ENCODE measurements at regions not wholly inside any gene's neighbourhood (a gene's known extent, or its start where the extent isn't known, plus 50 kb on each side); places are given as distances from the start of the nearest gene placed in this dataset.

GRCh38 chr15:53384417-53384816 lies 375.0 kb downstream of the WDR72 start:
- intact Hi-C loops (cut with DNase I): no loop called here
- Histone ChIP-seq H3K27me3 (no peaks in the 10 kb centered on the region), H3K36me3 (no peaks in the 10 kb centered on the region), H3K4me3 (no peak overlapping the region), H3K27ac (no peak overlapping the region), H3K4me1 (ENCODE audit: insufficient read depth) (no peaks in the 10 kb centered on the region), H3K9me3 (no peaks in the 10 kb centered on the region)
- DNase-seq: no peak
- TF ChIP-seq POLR2A (IDR thresholded peaks at IDR 0.05) (no peak), EP300 (IDR thresholded peaks at IDR 0.05) (no peak), CTCF (IDR thresholded peaks at IDR 0.05) (no peak)
- 48 to 58% (median 51%) methylated on average over 3 of the region's 3 CpGs for WGBS, 3 donors

- Histone ChIP-seq H3K36me3 (no peaks in the 10 kb centered on the region), H3K27me3 (no peaks in the 10 kb centered on the region), H3K4me3 (no peak overlapping the region), H3K4me1 (ENCODE audit: insufficient read depth) (no peaks in the 10 kb centered on the region), H3K9me3 (no peaks in the 10 kb centered on the region), H3K27ac (no peak overlapping the region)
- 47 to 57% (median 48%) methylated on average over 4 of the region's 4 CpGs for WGBS, 3 donors
- intact Hi-C loops (cut with DNase I): no loop called here
- DNase-seq: no peak
- TF ChIP-seq EP300 (IDR thresholded peaks at IDR 0.05): no peak
- TF ChIP-seq CTCF (IDR thresholded peaks at IDR 0.05): no peak
- TF ChIP-seq POLR2A (IDR thresholded peaks at IDR 0.05): no peak
These were observed 381.2 kb downstream of the WDR72 start for GRCh38 chr15:53378096-53378800.

- no peak overlapping the region for H3K4me3 ChIP-seq
These were observed 391.7 kb downstream of the WDR72 start for GRCh38 chr15:53367740-53368139.

GRCh38 chr15:53360881-53361280 lies 398.6 kb downstream of the WDR72 start:
- TF ChIP-seq CTCF (IDR thresholded peaks at IDR 0.05) (no peak), EP300 (IDR thresholded peaks at IDR 0.05) (no peak)
- H3K27ac ChIP-seq: no peak overlapping the region
- intact Hi-C loops (cut with DNase I): no loop called here
- no peaks in the 10 kb centered on the region for H3K9me3 ChIP-seq
- H3K27me3 ChIP-seq: no peaks in the 10 kb centered on the region
- DNase-seq: no peak
- H3K4me1 ChIP-seq (ENCODE audit: insufficient read depth): no peaks in the 10 kb centered on the region
- no peak overlapping the region for H3K4me3 ChIP-seq
- WGBS, 3 donors: 11 to 20% (median 19%) methylated on average over 4 of the region's 4 CpGs
- no peaks in the 10 kb centered on the region for H3K36me3 ChIP-seq

More at GRCh38 chr15:53367740-53368139, 391.7 kb downstream of the WDR72 start:
- Histone ChIP-seq H3K27ac (no peak overlapping the region), H3K27me3 (no peaks in the 10 kb centered on the region), H3K9me3 (no peaks in the 10 kb centered on the region), H3K36me3 (no peaks in the 10 kb centered on the region), H3K4me1 (ENCODE audit: insufficient read depth) (no peaks in the 10 kb centered on the region)
- TF ChIP-seq EP300 (IDR thresholded peaks at IDR 0.05) (no peak), POLR2A (IDR thresholded peaks at IDR 0.05) (no peak), CTCF (IDR thresholded peaks at IDR 0.05) (no peak)
- intact Hi-C loops (cut with DNase I): no loop called here
- no peak for DNase-seq
- 93 to 96% (median 95%) methylated on average over 1 of the region's 1 CpG for WGBS, 3 donors
